Ishikawa (cell line): ENCODE measurements at regions not wholly inside any gene's neighbourhood (a gene's known extent, or its start where the extent isn't known, plus 50 kb on each side); places are given as distances from the start of the nearest gene placed in this dataset.

Experiments used
- CEBPB ChIP-seq: IDR thresholded peaks from 2 replicates; pipeline ENCODE4 v1.6.1; 2012
- CREB1 ChIP-seq: IDR thresholded peaks from 2 replicates; pipeline ENCODE4 v1.6.1; 2012; ENCODE audit warnings: low read depth
- EGR1 ChIP-seq: IDR thresholded peaks from 2 replicates; pipeline ENCODE4 v1.6.1; 2012
- EP300 ChIP-seq: IDR thresholded peaks from 2 replicates; pipeline ENCODE4 v1.6.1; 2012; ENCODE audit warnings: borderline replicate concordance
- FOXM1 ChIP-seq: IDR thresholded peaks from 2 replicates; pipeline ENCODE4 v1.6.1; 2012; ENCODE audit warnings: low read depth, borderline replicate concordance
- MAX ChIP-seq: IDR thresholded peaks from 2 replicates; pipeline ENCODE4 v1.6.1; 2012
- NFIC ChIP-seq: IDR thresholded peaks from 2 replicates; pipeline ENCODE4 v1.6.1; 2012
- RAD21 ChIP-seq: IDR thresholded peaks from 2 replicates; pipeline ENCODE4 v1.6.1; 2012; ENCODE audit warnings: low read depth
- REST ChIP-seq: IDR thresholded peaks from 2 replicates; pipeline ENCODE4 v1.6.1; 2012; ENCODE audit warnings: low read depth, mild to moderate bottlenecking
- TAF1 ChIP-seq: IDR thresholded peaks from 2 replicates; pipeline ENCODE4 v1.6.1; 2012; ENCODE audit warnings: low read depth, mild to moderate bottlenecking
- TCF12 ChIP-seq: IDR thresholded peaks from 2 replicates; pipeline ENCODE4 v1.6.1; 2012; ENCODE audit warnings: low read depth
- TEAD4 ChIP-seq: IDR thresholded peaks from 2 replicates; pipeline ENCODE4 v1.6.1; 2012
- USF1 ChIP-seq: IDR thresholded peaks from 2 replicates; pipeline ENCODE4 v1.6.1; 2012
- YY1 ChIP-seq: IDR thresholded peaks from 2 replicates; pipeline ENCODE4 v1.6.1; 2012; ENCODE audit warnings: low read depth
- ZBTB7A ChIP-seq: IDR thresholded peaks from 2 replicates; pipeline ENCODE4 v1.6.1; 2012; ENCODE audit warnings: low read depth

- TF ChIP-seq MAX (no peak), FOXM1 (no peak), CEBPB (no peak), EGR1 (no peak), YY1 (no peak), TCF12 (no peak), NFIC (no peak), TAF1 (no peak), CREB1 (no peak), EP300 (no peak), REST (no peak), TEAD4 (no peak), ZBTB7A (no peak), RAD21 (no peak), USF1 (no peak)
Observed at GRCh38 chr14:65815127-65815526, 402.6 kb downstream of the FUT8 start.

GRCh38 chr14:65817011-65817410, 404.5 kb downstream of the FUT8 start:
- no peak for TF ChIP-seq TCF12
- no peak for TF ChIP-seq YY1
- no peak for TF ChIP-seq EGR1

- TF ChIP-seq TEAD4 (no peak), REST (no peak), EGR1 (no peak), EP300 (no peak), YY1 (no peak), TAF1 (no peak), TCF12 (no peak), FOXM1 (no peak), CREB1 (no peak), ZBTB7A (no peak), CEBPB (no peak), MAX (no peak)
Observed at GRCh38 chr14:65819569-65819968, 407.0 kb downstream of the FUT8 start.

GRCh38 chr14:65821224-65821753, 408.8 kb downstream of the FUT8 start:
- no peak for TF ChIP-seq EGR1
- no peak for TF ChIP-seq CEBPB
- TF ChIP-seq ZBTB7A: no peak
- TF ChIP-seq TCF12: no peak
- no peak for TF ChIP-seq RAD21
- no peak for TF ChIP-seq USF1
- no peak for TF ChIP-seq YY1
- TF ChIP-seq TEAD4: no peak
- TF ChIP-seq NFIC: no peak
- TF ChIP-seq TAF1: no peak
- no peak for TF ChIP-seq FOXM1
- TF ChIP-seq MAX: no peak
- TF ChIP-seq REST: no peak
- no peak for TF ChIP-seq CREB1
- no peak for TF ChIP-seq EP300
